ENCODE measurements at regions not wholly inside any gene's neighbourhood (a gene's known extent, or its start where the extent isn't known, plus 50 kb on each side); places are given as distances from the start of the nearest gene placed in this dataset.

DNA sequence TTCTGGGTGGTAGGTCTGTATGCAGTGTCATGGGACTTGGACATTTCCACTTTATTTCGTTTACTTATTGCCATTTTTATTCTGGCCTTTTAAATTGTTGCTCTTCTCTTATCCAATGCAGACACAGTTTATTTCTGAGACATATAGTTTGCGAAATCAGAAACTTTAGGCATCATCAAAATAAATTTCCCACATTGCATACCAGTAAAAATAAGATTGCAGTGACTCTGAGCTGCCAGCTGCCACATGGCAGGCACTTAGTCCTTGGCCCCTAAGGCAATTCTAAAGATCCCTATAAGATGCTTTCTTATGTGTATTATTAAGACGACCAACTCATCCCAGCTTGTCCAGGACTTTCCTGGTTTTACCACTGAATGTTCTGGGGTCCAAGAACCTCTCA lies 81.8 kb upstream of the ANKRD1 start:
- TF ChIP-seq POLR2A (IDR thresholded peaks at IDR 0.05; ENCODE audit: low read length) (no peak), GATA1 (IDR thresholded peaks at IDR 0.05; ENCODE audit: low read depth, low read length) (no peak)

Measured in erythroblast (primary cell).